ENCODE measurements at regions not wholly inside any gene's neighbourhood (a gene's known extent, or its start where the extent isn't known, plus 50 kb on each side); places are given as distances from the start of the nearest gene placed in this dataset.

DNA sequence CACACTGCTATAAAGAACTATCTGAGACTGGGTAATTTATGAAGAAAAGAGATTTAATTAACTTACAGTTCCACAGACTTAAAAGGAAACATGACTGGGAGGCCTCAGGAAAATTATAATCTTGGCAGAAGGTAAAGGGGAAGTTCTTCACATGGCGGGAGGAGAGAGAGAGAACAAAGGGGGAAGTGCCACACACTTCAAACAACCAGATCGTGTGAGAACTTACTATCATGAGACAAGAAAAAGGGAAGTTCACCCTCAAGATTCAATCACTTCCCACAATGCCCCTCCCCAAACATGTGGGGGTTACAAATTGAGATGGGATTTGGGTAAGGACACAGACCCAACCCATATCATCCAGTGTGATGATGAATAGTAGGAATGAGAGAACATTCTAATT is 366.5 kb downstream of the LRFN5 start:
- no peak for DNase-seq (ENCODE audit: low read depth)

DNA sequence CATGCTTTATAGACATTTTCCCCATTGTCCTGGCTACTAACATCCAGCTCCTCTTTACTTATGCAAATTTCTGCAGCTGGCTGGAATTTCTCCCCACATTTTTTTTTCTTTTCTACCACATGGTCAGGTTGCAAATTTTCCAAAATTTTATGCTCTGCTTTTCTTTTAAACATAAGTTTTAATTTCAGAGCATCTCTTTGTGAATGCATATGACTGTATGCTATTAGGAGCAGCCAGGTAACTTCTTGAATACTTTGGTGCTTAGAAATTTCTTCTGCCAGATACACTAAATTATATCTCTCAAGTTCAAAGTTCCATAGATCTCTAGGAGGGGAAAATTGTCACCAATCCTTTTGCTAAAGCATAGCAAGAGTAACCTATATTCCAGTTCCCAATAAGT is 365.9 kb downstream of the LRFN5 start:
- DNase-seq (ENCODE audit: low read depth): no peak

DNA sequence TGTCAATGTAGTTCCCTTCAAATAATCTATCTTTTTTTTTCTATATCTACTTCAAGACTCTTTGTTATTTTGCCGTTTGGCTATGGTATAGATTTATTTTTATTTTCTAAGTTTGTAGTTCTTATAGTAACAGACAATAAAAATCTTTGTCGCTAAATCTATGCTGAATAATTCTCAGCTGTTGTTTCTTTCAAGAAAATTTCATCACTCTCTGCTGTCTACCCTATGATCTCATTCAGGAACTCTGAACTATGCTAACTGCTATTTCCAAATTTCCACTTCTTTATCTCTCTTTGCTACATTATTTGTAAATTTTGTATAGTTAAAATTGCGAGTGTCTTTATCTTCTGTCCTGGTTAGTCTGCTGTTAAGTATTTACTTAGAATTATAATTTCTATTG is 353.6 kb downstream of the LRFN5 start:
- DNase-seq (ENCODE audit: low read depth): no peak

DNA sequence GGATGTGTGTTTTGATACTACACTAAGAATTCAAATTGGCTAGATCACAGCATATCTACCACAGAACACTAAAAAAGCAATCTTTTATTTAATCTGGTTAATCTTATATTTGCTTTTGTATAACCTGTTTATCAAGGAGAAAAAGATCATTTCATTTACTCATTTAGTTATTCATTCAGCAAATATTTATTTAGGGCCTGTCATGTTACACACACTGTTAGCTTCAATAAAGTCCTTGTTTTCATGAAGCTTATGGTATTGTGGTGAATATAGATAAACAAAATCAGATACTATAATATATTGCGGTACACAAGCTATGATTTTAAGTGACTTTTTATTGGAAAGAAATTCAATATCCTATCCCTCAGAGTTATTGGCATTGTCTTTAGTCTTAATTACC is 350.8 kb downstream of the LRFN5 start:
- no peak for DNase-seq (ENCODE audit: low read depth)
